Type B pancreatic cell (in vitro differentiated cells): ENCODE measurements at regions not wholly inside any gene's neighbourhood (a gene's known extent, or its start where the extent isn't known, plus 50 kb on each side); places are given as distances from the start of the nearest gene placed in this dataset.

Source experiments
- DNase-seq: peaks from one replicate; pipeline ENCODE4 v3.0.0; 2021; ENCODE audit warnings: mixed read lengths; ENCODE audit not compliant: unreplicated experiment; ENCODE audit errors: extremely low spot score
- H3K27ac Mint-ChIP-seq: 2 replicates; pipeline ENCODE4 v1.8.0; 2021; ENCODE audit warnings: mild to moderate bottlenecking, mixed read lengths
- H3K27me3 Mint-ChIP-seq: 2 replicates; pipeline ENCODE4 v1.8.0; 2021; ENCODE audit warnings: mixed read lengths
- H3K36me3 Mint-ChIP-seq: 2 replicates; pipeline ENCODE4 v1.8.0; 2021; ENCODE audit warnings: mixed read lengths
- H3K4me1 Mint-ChIP-seq: one replicate; pipeline ENCODE4 v1.8.0; 2021; ENCODE audit warnings: mixed read lengths; ENCODE audit not compliant: unreplicated experiment
- H3K4me3 Mint-ChIP-seq: 2 replicates; pipeline ENCODE4 v1.8.0; 2021; ENCODE audit warnings: mild to moderate bottlenecking, mixed read lengths
- H3K9me3 Mint-ChIP-seq: 2 replicates; pipeline ENCODE4 v1.8.0; 2021; ENCODE audit warnings: mixed read lengths
- CTCF ChIP-seq: fragments of 200-600 bp; sonication (generic); conservative IDR thresholded peaks from 2 replicates; pipeline ENCODE4 v1.5.0; 2021; ENCODE audit warnings: antibody characterized with exemption, mild to moderate bottlenecking

DNA sequence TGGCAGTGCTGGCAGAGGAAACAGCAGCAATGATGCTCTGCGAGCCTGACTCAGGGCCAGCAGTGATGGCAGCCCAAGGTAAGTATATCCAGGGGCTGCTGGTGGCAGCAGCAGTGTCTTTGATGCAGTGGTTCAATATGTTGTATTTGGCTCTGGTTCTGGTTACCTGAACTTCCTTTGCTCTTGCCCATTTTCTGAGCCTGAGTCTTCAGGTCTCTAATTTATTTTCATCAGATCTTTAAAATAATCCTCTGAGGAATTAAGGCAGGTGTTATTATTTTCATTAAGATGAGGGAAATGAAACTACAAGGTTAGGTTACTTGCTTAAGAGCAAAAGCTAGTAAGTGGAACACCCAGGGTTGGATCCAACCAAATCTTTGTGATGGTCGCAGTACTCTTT lies 102.8 kb upstream of the BMP2K start:
- H3K4me1 Mint-ChIP-seq = no peaks in the 10 kb centered on the region
- no peak overlapping the region for H3K27ac Mint-ChIP-seq
- TF ChIP-seq CTCF = no peak
- no peak for DNase-seq
- H3K27me3 Mint-ChIP-seq = peaks cover 4% of the 10 kb centered on the region
- no peaks in the 10 kb centered on the region for H3K36me3 Mint-ChIP-seq
- peaks cover 3% of the 10 kb centered on the region for H3K9me3 Mint-ChIP-seq
- H3K4me3 Mint-ChIP-seq = no peak overlapping the region

- no peak for TF ChIP-seq CTCF
- peaks cover 3% of the 10 kb centered on the region for H3K9me3 Mint-ChIP-seq
- DNase-seq = no peak
- H3K36me3 Mint-ChIP-seq = no peaks in the 10 kb centered on the region
- peaks cover 4% of the 10 kb centered on the region for H3K27me3 Mint-ChIP-seq
- no peak overlapping the region for H3K27ac Mint-ChIP-seq
- H3K4me3 Mint-ChIP-seq = no peak overlapping the region
- no peaks in the 10 kb centered on the region for H3K4me1 Mint-ChIP-seq
Measured at GRCh38 chr4:78675325-78675724, 100.8 kb upstream of the BMP2K start.

DNA sequence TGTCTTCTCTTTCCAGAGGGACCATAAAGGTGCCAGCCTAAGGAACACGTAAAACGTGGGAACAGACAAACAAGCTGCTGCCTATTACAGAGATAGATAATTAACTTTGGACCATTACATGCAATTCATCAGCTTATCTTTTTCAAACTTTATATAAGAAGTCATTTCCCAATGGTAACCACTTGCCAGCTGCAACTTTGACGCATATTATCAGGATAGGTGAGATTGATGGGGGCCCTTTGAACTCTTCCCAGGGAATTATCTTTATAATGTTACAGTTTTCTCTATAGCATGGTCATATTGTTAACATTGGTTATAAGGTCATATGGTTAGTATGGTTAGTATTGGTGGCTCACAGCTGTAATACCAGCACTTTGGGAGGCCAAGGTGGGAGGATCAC lies 94.1 kb upstream of the BMP2K start:
- no peak for TF ChIP-seq CTCF
- Mint-ChIP-seq H3K4me3 (no peak overlapping the region), H3K27ac (no peak overlapping the region), H3K27me3 (no peaks in the 10 kb centered on the region), H3K9me3 (no peaks in the 10 kb centered on the region), H3K36me3 (no peaks in the 10 kb centered on the region), H3K4me1 (no peaks in the 10 kb centered on the region)
- no peak for DNase-seq

GRCh38 chr4:78683352-78683751 lies 92.8 kb upstream of the BMP2K start:
- Mint-ChIP-seq H3K9me3 (no peaks in the 10 kb centered on the region), H3K27me3 (no peaks in the 10 kb centered on the region), H3K27ac (no peak overlapping the region), H3K4me1 (no peaks in the 10 kb centered on the region), H3K4me3 (no peak overlapping the region), H3K36me3 (no peaks in the 10 kb centered on the region)
- DNase-seq = no peak
- no peak for TF ChIP-seq CTCF

GRCh38 chr4:78684325-78685079 lies 91.6 kb upstream of the BMP2K start:
- no peak for TF ChIP-seq CTCF
- Mint-ChIP-seq H3K4me3 (no peak overlapping the region), H3K36me3 (no peaks in the 10 kb centered on the region), H3K27me3 (no peaks in the 10 kb centered on the region), H3K4me1 (no peaks in the 10 kb centered on the region), H3K27ac (no peak overlapping the region), H3K9me3 (no peaks in the 10 kb centered on the region)
- DNase-seq = no peak
